DMS79 (cell line): ENCODE measurements at regions not wholly inside any gene's neighbourhood (a gene's known extent, or its start where the extent isn't known, plus 50 kb on each side); places are given as distances from the start of the nearest gene placed in this dataset.

Experiments used
- DNase-seq: peaks from one replicate; lab custom pipeline; 2025; lab: John Stamatoyannopoulos, UW

- DNase-seq: no peak
These were observed 58.6 kb upstream of the TMPRSS2 start for GRCh38 chr21:41566500-41567014.

DNA sequence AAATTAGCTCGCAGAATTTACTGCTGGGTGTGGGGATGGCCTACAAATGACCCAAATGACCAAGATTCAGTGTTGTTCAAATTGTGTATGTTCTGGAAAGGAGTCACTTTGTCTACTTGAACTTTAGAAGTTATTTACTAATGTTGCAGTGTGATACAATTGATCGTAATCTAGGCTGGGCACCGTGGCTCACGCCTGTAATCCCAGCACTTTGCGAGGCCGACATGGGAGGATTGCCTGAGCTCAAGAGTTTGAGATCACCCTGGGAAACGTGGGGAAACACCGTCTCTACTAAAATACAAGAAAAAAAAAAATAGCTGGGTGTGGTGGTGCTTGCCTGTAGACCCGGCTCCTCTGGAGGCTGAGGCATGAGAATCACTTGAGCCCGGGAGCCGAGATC, 57.6 kb upstream of the TMPRSS2 start:
- no peak for DNase-seq

DNA sequence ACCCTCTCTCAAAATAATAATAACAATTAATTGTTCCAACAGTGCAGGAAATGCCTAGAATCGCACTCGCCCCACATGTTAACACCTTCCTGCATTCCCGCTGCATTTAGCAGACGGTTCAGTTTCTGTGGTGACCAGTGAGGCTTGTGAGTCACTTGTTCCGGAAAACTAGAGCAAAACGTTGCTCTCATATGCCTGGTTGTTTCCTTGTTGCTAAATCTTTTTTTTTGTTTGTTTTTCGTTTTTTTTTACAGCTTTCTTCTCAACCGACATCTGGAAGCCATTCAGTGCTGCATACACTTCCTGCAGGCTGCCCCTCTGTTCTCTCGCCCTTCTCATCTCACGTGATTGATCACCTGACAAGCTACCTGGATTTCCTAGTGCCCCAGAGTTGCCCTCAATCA, 56.9 kb upstream of the TMPRSS2 start:
- DNase-seq: no peak

- no peak for DNase-seq
These were observed 54.4 kb upstream of the TMPRSS2 start for GRCh38 chr21:41562101-41563000.

GRCh38 chr21:41561701-41562100, 53.7 kb upstream of the TMPRSS2 start:
- no peak for DNase-seq

DNA sequence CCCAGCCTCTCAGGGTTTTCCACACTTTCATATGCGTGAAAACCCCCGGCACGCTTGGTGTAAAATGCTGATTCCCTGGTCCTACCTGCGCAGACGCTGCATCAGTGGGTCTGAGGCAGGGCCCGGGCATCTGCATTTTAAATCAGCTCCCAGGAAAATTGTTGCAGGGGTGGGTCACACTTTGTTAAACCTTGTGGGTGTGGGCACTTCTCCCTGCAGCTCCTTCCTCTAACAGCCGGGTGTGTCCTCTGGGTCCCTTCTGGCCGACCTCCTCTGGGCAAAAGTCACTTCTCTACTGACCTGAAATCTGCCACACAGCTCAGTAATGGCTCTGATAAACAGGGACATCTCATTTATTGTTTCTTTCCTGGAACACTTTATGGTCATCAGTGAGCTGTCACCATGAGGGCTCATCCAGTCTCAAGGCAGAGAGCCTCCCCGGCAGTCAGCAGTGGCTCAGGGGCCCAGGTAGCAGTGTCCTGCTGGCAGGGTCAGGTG, 52.8 kb upstream of the TMPRSS2 start:
- no peak for DNase-seq

GRCh38 chr21:41559658-41560631, 52.0 kb upstream of the TMPRSS2 start:
- no peak for DNase-seq

- DNase-seq: no peak
These were observed 50.9 kb upstream of the TMPRSS2 start for GRCh38 chr21:41558842-41559241.

- DNase-seq: no peak
These were observed 49.9 kb upstream of the TMPRSS2 start for GRCh38 chr21:41557884-41558283.
